PC-3 (cell line): ENCODE measurements at regions not wholly inside any gene's neighbourhood (a gene's known extent, or its start where the extent isn't known, plus 50 kb on each side); places are given as distances from the start of the nearest gene placed in this dataset.

Experiments
- EZH2 ChIP-seq: fragments of 300-600 bp; sonication (generic); IDR thresholded peaks from one replicate; pipeline ENCODE4 v1.6.1; 2017; ENCODE audit warnings: antibody characterized with exemption, mild to moderate bottlenecking, low read length; ENCODE audit not compliant: unreplicated experiment
- EZH2phosphoT487 ChIP-seq: fragments of 300-600 bp; sonication (generic); IDR thresholded peaks from 2 replicates; pipeline ENCODE4 v1.6.1; 2018; ENCODE audit warnings: mild to moderate bottlenecking, antibody characterized with exemption, low read length, borderline replicate concordance
- TF ChIP-seq, protein P1 (sequence below): fragments of 300-600 bp; sonication (generic); conservative IDR thresholded peaks from 2 replicates; pipeline ENCODE4 v1.5.1; 2017; ENCODE audit warnings: antibody characterized with exemption, low read depth, mild to moderate bottlenecking, low read length

DNA sequence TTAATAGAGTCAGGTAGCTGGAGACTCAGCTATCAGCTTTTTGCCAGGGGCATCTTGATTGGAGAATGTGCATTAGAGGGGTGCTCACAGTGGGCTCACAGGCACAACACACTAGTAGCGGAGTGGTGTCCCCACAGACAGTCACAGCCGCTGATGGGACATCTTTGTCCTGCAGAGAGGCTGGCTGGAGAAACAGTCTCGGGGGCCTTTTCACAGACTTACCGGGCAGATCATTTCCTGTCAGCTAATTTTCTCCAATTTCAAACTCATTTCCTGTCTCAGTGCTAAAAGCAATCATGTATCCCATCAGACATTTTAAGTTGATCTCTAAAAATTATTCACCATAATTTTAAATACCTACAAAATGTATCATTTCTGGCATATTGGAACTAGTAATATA lies 562.6 kb downstream of the DCDC2C start:
- TF ChIP-seq, protein P1, sequence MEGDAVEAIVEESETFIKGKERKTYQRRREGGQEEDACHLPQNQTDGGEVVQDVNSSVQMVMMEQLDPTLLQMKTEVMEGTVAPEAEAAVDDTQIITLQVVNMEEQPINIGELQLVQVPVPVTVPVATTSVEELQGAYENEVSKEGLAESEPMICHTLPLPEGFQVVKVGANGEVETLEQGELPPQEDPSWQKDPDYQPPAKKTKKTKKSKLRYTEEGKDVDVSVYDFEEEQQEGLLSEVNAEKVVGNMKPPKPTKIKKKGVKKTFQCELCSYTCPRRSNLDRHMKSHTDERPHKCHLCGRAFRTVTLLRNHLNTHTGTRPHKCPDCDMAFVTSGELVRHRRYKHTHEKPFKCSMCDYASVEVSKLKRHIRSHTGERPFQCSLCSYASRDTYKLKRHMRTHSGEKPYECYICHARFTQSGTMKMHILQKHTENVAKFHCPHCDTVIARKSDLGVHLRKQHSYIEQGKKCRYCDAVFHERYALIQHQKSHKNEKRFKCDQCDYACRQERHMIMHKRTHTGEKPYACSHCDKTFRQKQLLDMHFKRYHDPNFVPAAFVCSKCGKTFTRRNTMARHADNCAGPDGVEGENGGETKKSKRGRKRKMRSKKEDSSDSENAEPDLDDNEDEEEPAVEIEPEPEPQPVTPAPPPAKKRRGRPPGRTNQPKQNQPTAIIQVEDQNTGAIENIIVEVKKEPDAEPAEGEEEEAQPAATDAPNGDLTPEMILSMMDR = no peak
- no peak for TF ChIP-seq EZH2phosphoT487
- TF ChIP-seq EZH2 = no peak
